Esophagus squamous epithelium (tissue), 5 donors: ENCODE measurements at regions not wholly inside any gene's neighbourhood (a gene's known extent, or its start where the extent isn't known, plus 50 kb on each side); places are given as distances from the start of the nearest gene placed in this dataset.

ENCODE experiments used
- DNase-seq: peaks from one replicate; lab custom pipeline; 2025; lab: John Stamatoyannopoulos, UW
- H3K27ac ChIP-seq, 4 donors: fragments of 200-600 bp; sonication (generic); one replicate each; pipeline ENCODE4 v1.5.1; 2016 to 2019; ENCODE audit warnings: mild to moderate bottlenecking in 1 of 4
- H3K27me3 ChIP-seq, 4 donors: fragments of 200-600 bp; sonication (generic); 1 replicate in 3 of 4; 2 replicates in 1 of 4; pipeline versions ENCODE4 v1.5.1 to v1.6.0; 2017 to 2021; ENCODE audit warnings: antibody characterized with exemption in 1 of 4
- H3K36me3 ChIP-seq, 3 donors: fragments of 200-600 bp; sonication (generic); one replicate each; pipeline ENCODE4 v1.5.1; 2016 to 2019
- H3K4me1 ChIP-seq, 3 donors: fragments of 200-600 bp; sonication (generic); one replicate each; pipeline ENCODE4 v1.5.1; 2017 to 2019
- H3K4me3 ChIP-seq, 4 donors: fragments of 200-600 bp; sonication (generic); 1 replicate in 3 of 4; 2 replicates in 1 of 4; pipeline ENCODE4 v1.5.1; 2016 to 2019; ENCODE audit warnings: mild to moderate bottlenecking in 2 of 4, moderate library complexity in 1 of 4
- H3K9me3 ChIP-seq, 3 donors: fragments of 200-600 bp; sonication (generic); one replicate each; pipeline ENCODE4 v1.5.1; 2016 to 2019
- CTCF ChIP-seq, 6 experiments: fragments of 450-650 bp in 4 of 6; fragments of 200-600 bp in 2 of 6; sonication (generic) in 2 of 6; IDR thresholded peaks; one replicate each; pipeline ENCODE4 v1.5.1; 2016 to 2019; ENCODE audit warnings: antibody characterized with exemption in 6 of 6, mild to moderate bottlenecking in 4 of 6, moderate library complexity in 4 of 6
- POLR2A ChIP-seq, 4 donors: fragments of 450-650 bp; IDR thresholded peaks; one replicate each; pipeline ENCODE4 v1.6.1; 2017; ENCODE audit warnings: antibody characterized with exemption in 4 of 4, mild to moderate bottlenecking in 4 of 4, moderate library complexity in 3 of 4
- WGBS, 2 donors: methylation state at CpG; one replicate each; pipeline ENCODE4 v1.1.5; 2018; 5-methylcytosine and 5-hydroxymethylcytosine counted together
- intact Hi-C: fragments of 100-400 bp; cut with DNase I; formaldehyde crosslinking; loops from one replicate; pipeline ENCODE4 v1.15.0; 2022
- donor health status: DM: yes; HTN: yes; CAD: no.

- 92 to 97% methylated on average over 8 of the region's 8 CpGs for WGBS, 2 donors
- Histone ChIP-seq H3K4me3 (no peak overlapping the region), H3K27me3 (no peaks in the 10 kb centered on the region), H3K4me1 (no peaks in the 10 kb centered on the region), H3K27ac (no peak overlapping the region), H3K36me3 (peaks cover 0 to 39% (median 0%) of the 10 kb centered on the region in 3 donors), H3K9me3 (no peaks in the 10 kb centered on the region)
- no peak for TF ChIP-seq POLR2A (IDR thresholded peaks at IDR 0.05)
- TF ChIP-seq CTCF (IDR thresholded peaks at IDR 0.05) = no peak
- intact Hi-C loops = no loop called here
- DNase-seq = no peak
Observed at GRCh38 chr14:71694591-71695530, 237.4 kb upstream of the RGS6 start.

- TF ChIP-seq CTCF (IDR thresholded peaks at IDR 0.05) (no peak), POLR2A (IDR thresholded peaks at IDR 0.05) (no peak)
- DNase-seq = no peak
- intact Hi-C loops = no loop called here
- H3K27ac ChIP-seq = no peak overlapping the region
- no peaks in the 10 kb centered on the region for H3K4me1 ChIP-seq
- H3K9me3 ChIP-seq = no peaks in the 10 kb centered on the region
- WGBS, 2 donors = 88 to 90% methylated on average over 6 of the region's 6 CpGs
- H3K4me3 ChIP-seq = no peak overlapping the region
- H3K36me3 ChIP-seq = peaks cover 0 to 40% (median 0%) of the 10 kb centered on the region in 3 donors
- H3K27me3 ChIP-seq = no peaks in the 10 kb centered on the region
Observed at GRCh38 chr14:71695611-71696350, 236.4 kb upstream of the RGS6 start.

GRCh38 chr14:71698027-71698426 is 234.2 kb upstream of the RGS6 start:
- H3K27ac ChIP-seq = no peak overlapping the region
- peaks cover 0 to 21% (median 0%) of the 10 kb centered on the region in 3 donors for H3K36me3 ChIP-seq
- intact Hi-C loops = no loop called here
- peaks cover 0 to 16% (median 0%) of the 10 kb centered on the region in 3 donors for H3K4me1 ChIP-seq
- no peaks in the 10 kb centered on the region for H3K27me3 ChIP-seq
- no peak for TF ChIP-seq CTCF (IDR thresholded peaks at IDR 0.05)
- TF ChIP-seq POLR2A (IDR thresholded peaks at IDR 0.05) = no peak
- H3K9me3 ChIP-seq = no peaks in the 10 kb centered on the region
- no peak overlapping the region for H3K4me3 ChIP-seq
- no peak for DNase-seq
- 93% methylated on average over 4 of the region's 4 CpGs for WGBS, 2 donors

GRCh38 chr14:71698673-71699072 is 233.6 kb upstream of the RGS6 start:
- WGBS, 2 donors = 75 to 76% methylated on average over 4 of the region's 4 CpGs
- DNase-seq = no peak
- H3K36me3 ChIP-seq = peaks cover 0 to 20% (median 0%) of the 10 kb centered on the region in 3 donors
- no peaks in the 10 kb centered on the region for H3K9me3 ChIP-seq
- no peaks in the 10 kb centered on the region for H3K27me3 ChIP-seq
- TF ChIP-seq POLR2A (IDR thresholded peaks at IDR 0.05) = no peak
- TF ChIP-seq CTCF (IDR thresholded peaks at IDR 0.05) = no peak
- H3K4me3 ChIP-seq = no peak overlapping the region
- intact Hi-C loops = no loop called here
- H3K4me1 ChIP-seq = peaks cover 0 to 23% (median 6%) of the 10 kb centered on the region in 3 donors
- H3K27ac ChIP-seq = no peak overlapping the region

GRCh38 chr14:71701990-71702389 is 230.2 kb upstream of the RGS6 start:
- Histone ChIP-seq H3K27ac (peak overlapping the region in 1 of 4 donors; percentile 10), H3K36me3 (peaks cover 0 to 37% (median 0%) of the 10 kb centered on the region in 3 donors), H3K9me3 (no peaks in the 10 kb centered on the region), H3K4me1 (peaks cover 0 to 30% (median 9%) of the 10 kb centered on the region in 3 donors), H3K4me3 (no peak overlapping the region), H3K27me3 (no peaks in the 10 kb centered on the region)
- intact Hi-C loops = no loop called here
- 49 to 61% methylated on average over 5 of the region's 5 CpGs for WGBS, 2 donors
- no peak for DNase-seq
- TF ChIP-seq POLR2A (IDR thresholded peaks at IDR 0.05) = no peak
- TF ChIP-seq CTCF (IDR thresholded peaks at IDR 0.05) = no peak
